Right atrium auricular region (tissue), 2 donors: ENCODE measurements at regions not wholly inside any gene's neighbourhood (a gene's known extent, or its start where the extent isn't known, plus 50 kb on each side); places are given as distances from the start of the nearest gene placed in this dataset.

ENCODE experiments used
- DNase-seq: peaks from one replicate; pipeline ENCODE4 v3.0.0-alpha.2; 2019; ENCODE audit warnings: low spot score
- H3K27ac ChIP-seq, 2 donors: fragments of 200-600 bp; sonication (generic); 1 replicate in 1 of 2; 2 replicates in 1 of 2; pipeline ENCODE4 v1.5.1; 2016 to 2019
- H3K27me3 ChIP-seq, 2 donors: fragments of 200-600 bp; sonication (generic); one replicate each; pipeline versions ENCODE4 v1.5.1 to v1.6.0; 2017 to 2019
- H3K36me3 ChIP-seq: fragments of 200-600 bp; sonication (generic); one replicate; pipeline ENCODE4 v1.5.1; 2016
- H3K4me1 ChIP-seq, 2 donors: fragments of 200-600 bp; sonication (generic); one replicate each; pipeline versions ENCODE4 v1.5.1 to v1.6.0; 2017 to 2019
- H3K4me3 ChIP-seq, 2 donors: fragments of 200-600 bp; sonication (generic); 1 replicate in 1 of 2; 2 replicates in 1 of 2; pipeline ENCODE4 v1.5.1; 2017 to 2019; ENCODE audit warnings: mild to moderate bottlenecking in 1 of 2, moderate library complexity in 1 of 2
- H3K9me3 ChIP-seq, 2 donors: fragments of 200-600 bp; sonication (generic); one replicate each; pipeline ENCODE4 v1.5.1; 2019
- CTCF ChIP-seq, 2 donors: fragments of 200-600 bp; sonication (generic); IDR thresholded peaks; one replicate each; pipeline ENCODE4 v1.5.1; 2019; ENCODE audit warnings: antibody characterized with exemption in 2 of 2

GRCh38 chr4:30630431-30630830, 89.7 kb upstream of the PCDH7 start:
- Histone ChIP-seq H3K9me3 (no peaks in the 10 kb centered on the region), H3K27ac (no peak overlapping the region), H3K27me3 (no peaks in the 10 kb centered on the region), H3K36me3 (no peaks in the 10 kb centered on the region), H3K4me3 (no peak overlapping the region), H3K4me1 (no peaks in the 10 kb centered on the region)
- no peak for TF ChIP-seq CTCF (IDR thresholded peaks at IDR 0.05)
- DNase-seq, result no peak

GRCh38 chr4:30632751-30633150, 87.4 kb upstream of the PCDH7 start:
- no peak overlapping the region for H3K27ac ChIP-seq
- H3K9me3 ChIP-seq, result no peaks in the 10 kb centered on the region
- no peak overlapping the region for H3K4me3 ChIP-seq
- DNase-seq, result no peak
- H3K4me1 ChIP-seq, result no peaks in the 10 kb centered on the region
- TF ChIP-seq CTCF (IDR thresholded peaks at IDR 0.05), result no peak
- no peaks in the 10 kb centered on the region for H3K36me3 ChIP-seq
- H3K27me3 ChIP-seq, result no peaks in the 10 kb centered on the region

- Histone ChIP-seq H3K27ac (no peak overlapping the region), H3K4me3 (no peak overlapping the region), H3K36me3 (no peaks in the 10 kb centered on the region), H3K27me3 (no peaks in the 10 kb centered on the region), H3K4me1 (no peaks in the 10 kb centered on the region), H3K9me3 (no peaks in the 10 kb centered on the region)
- no peak for TF ChIP-seq CTCF (IDR thresholded peaks at IDR 0.05)
- DNase-seq, result no peak
Observed at GRCh38 chr4:30641345-30641744, 78.8 kb upstream of the PCDH7 start.

- no peaks in the 10 kb centered on the region for H3K27me3 ChIP-seq
- H3K4me3 ChIP-seq, result no peak overlapping the region
- TF ChIP-seq CTCF (IDR thresholded peaks at IDR 0.05), result no peak
- H3K36me3 ChIP-seq, result no peaks in the 10 kb centered on the region
- DNase-seq, result no peak
- H3K4me1 ChIP-seq, result no peaks in the 10 kb centered on the region
- no peaks in the 10 kb centered on the region for H3K9me3 ChIP-seq
- H3K27ac ChIP-seq, result no peak overlapping the region
Observed at GRCh38 chr4:30642567-30642966, 77.6 kb upstream of the PCDH7 start.

GRCh38 chr4:30653291-30653690, 66.9 kb upstream of the PCDH7 start:
- Histone ChIP-seq H3K27me3 (no peaks in the 10 kb centered on the region), H3K4me3 (no peak overlapping the region), H3K9me3 (no peaks in the 10 kb centered on the region), H3K4me1 (no peaks in the 10 kb centered on the region), H3K36me3 (no peaks in the 10 kb centered on the region), H3K27ac (no peak overlapping the region)
- DNase-seq, result no peak
- TF ChIP-seq CTCF (IDR thresholded peaks at IDR 0.05), result no peak

- Histone ChIP-seq H3K4me1 (no peaks in the 10 kb centered on the region), H3K27ac (no peak overlapping the region), H3K4me3 (no peak overlapping the region), H3K9me3 (no peaks in the 10 kb centered on the region), H3K36me3 (no peaks in the 10 kb centered on the region), H3K27me3 (no peaks in the 10 kb centered on the region)
- DNase-seq, result no peak
- TF ChIP-seq CTCF (IDR thresholded peaks at IDR 0.05), result no peak
Observed at GRCh38 chr4:30656828-30657227, 63.3 kb upstream of the PCDH7 start.
